ENCODE measurements at regions not wholly inside any gene's neighbourhood (a gene's known extent, or its start where the extent isn't known, plus 50 kb on each side); places are given as distances from the start of the nearest gene placed in this dataset.

GRCh38 chr2:147789720-147790119 is 55.1 kb upstream of the ACVR2A start:
- H3K14ac ChIP-seq (ENCODE audit: insufficient read depth, low read length), result no peak overlapping the region
- no peak overlapping the region for H3K4me3 Mint-ChIP-seq
- H3K4me2 ChIP-seq (ENCODE audit: insufficient read depth, insufficient read length, low read length), result no peak overlapping the region
- H3K27me3 ChIP-seq (ENCODE audit: insufficient read depth, low read length), result no peaks in the 10 kb centered on the region
- H2AFZ ChIP-seq (ENCODE audit: low read length), result no peak overlapping the region
- WGBS (ENCODE audit: extremely low coverage, insufficient read length, low lambda C conversion rate), result 100% methylated on average over 1 of the region's 3 CpGs
- no peak overlapping the region for H4K5ac ChIP-seq (ENCODE audit: insufficient read length, low read depth, low read length)
- H4K8ac ChIP-seq (replicated peaks; ENCODE audit: insufficient read length, low read depth, low read length), result no peak overlapping the region
- no peak overlapping the region for H3K27ac Mint-ChIP-seq
- no peak overlapping the region for H3K9ac ChIP-seq (ENCODE audit: extremely low read depth, insufficient read length, low read length)
- no peak for TF ChIP-seq CTCF (conservative IDR thresholded peaks at IDR 0.05)
- no peak overlapping the region for H3K23ac ChIP-seq (ENCODE audit: insufficient read length, low read depth, low read length)
- H3K4me1 ChIP-seq (ENCODE audit: insufficient read depth, low read length), result no peaks in the 10 kb centered on the region
- H3K23me2 ChIP-seq (ENCODE audit: insufficient read length, low read depth, low read length, poor library complexity, severe bottlenecking), result no peaks in the 10 kb centered on the region
- no peaks in the 10 kb centered on the region for H3K27me3 Mint-ChIP-seq (ENCODE audit: low read depth)
- no peak overlapping the region for H2BK20ac ChIP-seq (ENCODE audit: low read depth, low read length, poor library complexity, severe bottlenecking)
- H3K56ac ChIP-seq (ENCODE audit: insufficient read length, low read depth, low read length), result no peak overlapping the region
- H3K79me2 ChIP-seq (ENCODE audit: insufficient read depth, low read length), result no peaks in the 10 kb centered on the region
- DNase-seq, result no peak
- H3K36me3 Mint-ChIP-seq (ENCODE audit: insufficient read depth in 1 of 3, low read depth in 3 of 3), result no peaks in the 10 kb centered on the region
- no peak overlapping the region for H3T11ph ChIP-seq (ENCODE audit: low read length)
- no peak overlapping the region for H2AK5ac ChIP-seq (ENCODE audit: insufficient read length, low read length)
- H3K4ac ChIP-seq (ENCODE audit: low read depth, low read length), result no peak overlapping the region
- no peaks in the 10 kb centered on the region for H3K9me3 ChIP-seq (ENCODE audit: control insufficient read depth, low read depth, low read length)
- H2BK5ac ChIP-seq (ENCODE audit: insufficient read length, low read length), result no peak overlapping the region
- no peak overlapping the region for H3K27ac ChIP-seq (ENCODE audit: insufficient read length, low read depth, low read length)
- H3K9me3 Mint-ChIP-seq, result no peaks in the 10 kb centered on the region
- peaks cover 18% of the 10 kb centered on the region in 2 experiments for H3K4me1 Mint-ChIP-seq
- H2BK12ac ChIP-seq (ENCODE audit: insufficient read length, low read depth, low read length), result no peak overlapping the region
- H4K20me1 ChIP-seq (ENCODE audit: control insufficient read depth, insufficient read depth, insufficient read length), result no peaks in the 10 kb centered on the region
- H4K91ac ChIP-seq (ENCODE audit: insufficient read length, low read depth, low read length), result no peak overlapping the region
- no peaks in the 10 kb centered on the region for H3K79me1 ChIP-seq (ENCODE audit: insufficient read depth, low read depth, low read length, poor library complexity, severe bottlenecking)
- no peak overlapping the region for H2BK15ac ChIP-seq (ENCODE audit: low read depth, low read length)
- H2BK120ac ChIP-seq (ENCODE audit: low read depth, low read length, poor library complexity, severe bottlenecking), result no peak overlapping the region
- H3K18ac ChIP-seq (ENCODE audit: insufficient read length, low read depth, low read length), result no peak overlapping the region
